GM12875 (cell line): ENCODE measurements at regions not wholly inside any gene's neighbourhood (a gene's known extent, or its start where the extent isn't known, plus 50 kb on each side); places are given as distances from the start of the nearest gene placed in this dataset.

ENCODE experiments used
- H3K4me3 ChIP-seq: one replicate; pipeline ENCODE4 v1.5.1; 2011; ENCODE audit warnings: low read depth, low read length, control low read depth
- CTCF ChIP-seq: IDR thresholded peaks from 2 replicates; pipeline ENCODE4 v1.5.1; 2011; ENCODE audit warnings: low read depth, mild to moderate bottlenecking, control low read depth, inconsistent platforms, low read length, moderate library complexity, borderline replicate concordance; ENCODE audit not compliant: insufficient read depth

DNA sequence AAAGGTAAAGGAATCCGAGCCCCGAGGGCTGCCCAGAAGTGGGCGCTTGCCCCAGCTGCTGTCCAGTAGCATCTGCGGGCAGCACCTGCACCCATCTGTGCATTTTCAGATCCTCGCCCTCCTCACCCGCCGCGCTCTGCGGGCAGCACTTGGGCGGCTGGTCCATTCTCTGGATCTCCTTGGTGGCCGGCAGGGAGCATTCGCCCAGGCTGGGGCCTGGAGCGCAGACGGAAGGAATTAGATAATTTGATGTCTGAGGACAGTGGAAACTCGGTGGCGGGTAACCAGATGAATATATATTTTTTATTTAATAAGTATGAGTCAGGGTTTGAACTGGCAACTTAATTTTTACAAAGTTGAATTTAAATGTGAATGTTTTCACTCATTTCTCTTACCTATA, 88.5 kb downstream of the NPIPB11 start:
- no peak for TF ChIP-seq CTCF
- no peak overlapping the region for H3K4me3 ChIP-seq

DNA sequence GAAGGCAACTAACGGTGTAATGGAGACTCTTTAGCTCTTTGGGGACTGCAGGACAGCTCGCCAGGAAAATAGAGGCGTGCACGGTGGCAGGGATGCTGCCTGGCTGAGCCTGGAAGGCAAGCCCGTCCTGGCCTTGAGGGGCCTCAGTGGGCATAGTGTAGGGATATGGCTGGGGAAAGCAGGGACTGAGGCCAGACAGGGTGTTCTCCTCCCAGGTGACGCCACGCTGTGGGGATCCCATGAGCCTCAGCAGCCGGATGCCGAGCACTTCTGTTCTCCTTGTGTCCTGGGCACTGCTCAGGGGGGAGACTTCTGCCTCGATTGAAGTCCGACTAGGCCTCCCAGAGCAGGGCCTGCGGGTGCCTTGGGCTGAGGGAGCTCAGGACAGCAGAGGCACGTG, 89.2 kb downstream of the NPIPB11 start:
- H3K4me3 ChIP-seq, result no peak overlapping the region
- no peak for TF ChIP-seq CTCF

DNA sequence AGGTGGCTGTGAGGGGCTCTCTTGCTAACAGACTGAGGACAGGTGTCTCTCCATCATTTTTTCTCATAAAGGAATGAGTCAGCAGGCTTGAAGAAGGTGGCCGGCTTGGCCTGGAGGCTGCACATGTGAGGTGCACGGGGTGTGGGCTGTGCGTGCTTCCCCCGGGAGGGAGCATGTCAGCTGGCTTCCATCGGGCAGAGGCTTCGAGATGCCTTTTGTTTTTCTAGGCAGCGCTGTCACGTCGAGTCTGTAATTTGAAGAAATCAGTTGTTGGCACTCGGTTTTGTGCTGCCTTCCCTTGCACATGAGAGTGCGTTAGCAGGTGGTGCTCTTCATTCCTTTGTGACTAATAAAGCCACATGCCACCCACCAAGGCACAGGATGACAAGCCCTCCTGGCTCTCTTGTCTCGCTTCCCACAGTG, 89.7 kb downstream of the NPIPB11 start:
- no peak overlapping the region for H3K4me3 ChIP-seq
- TF ChIP-seq CTCF, result no peak

DNA sequence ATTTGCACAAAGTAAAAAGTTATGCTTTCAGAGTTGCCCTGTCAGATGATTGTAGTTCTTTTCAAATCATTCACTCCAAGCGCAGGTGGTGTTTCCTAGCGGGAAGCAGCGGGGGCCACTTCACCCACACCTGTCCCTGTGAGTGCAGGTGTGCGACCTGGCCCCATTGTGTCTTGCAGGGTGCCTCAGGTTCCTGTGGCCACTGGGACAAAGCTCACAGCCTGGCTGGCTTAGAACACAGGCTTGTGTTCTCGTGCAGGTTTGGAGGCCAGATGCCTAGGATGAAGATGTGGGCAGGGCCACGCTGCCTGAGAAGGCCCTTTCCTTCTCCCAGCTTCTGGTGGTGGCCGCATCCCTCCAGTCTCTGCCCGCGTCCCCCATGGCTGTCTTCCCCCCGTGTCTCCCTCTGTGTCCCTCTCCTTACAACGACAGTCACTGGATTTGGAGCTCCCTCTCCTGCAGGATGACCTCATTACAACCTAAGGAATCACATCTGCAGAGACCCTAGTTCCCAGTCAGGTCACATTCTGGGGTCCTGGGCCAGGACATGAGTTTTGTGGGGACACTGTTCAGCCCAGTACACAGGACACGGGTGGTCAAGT, 90.5 kb downstream of the NPIPB11 start:
- no peak for TF ChIP-seq CTCF
- H3K4me3 ChIP-seq, result no peak overlapping the region

- H3K4me3 ChIP-seq, result no peak overlapping the region
- TF ChIP-seq CTCF, result no peak
Measured at GRCh38 chr16:29315046-29315445, 91.5 kb downstream of the NPIPB11 start.

DNA sequence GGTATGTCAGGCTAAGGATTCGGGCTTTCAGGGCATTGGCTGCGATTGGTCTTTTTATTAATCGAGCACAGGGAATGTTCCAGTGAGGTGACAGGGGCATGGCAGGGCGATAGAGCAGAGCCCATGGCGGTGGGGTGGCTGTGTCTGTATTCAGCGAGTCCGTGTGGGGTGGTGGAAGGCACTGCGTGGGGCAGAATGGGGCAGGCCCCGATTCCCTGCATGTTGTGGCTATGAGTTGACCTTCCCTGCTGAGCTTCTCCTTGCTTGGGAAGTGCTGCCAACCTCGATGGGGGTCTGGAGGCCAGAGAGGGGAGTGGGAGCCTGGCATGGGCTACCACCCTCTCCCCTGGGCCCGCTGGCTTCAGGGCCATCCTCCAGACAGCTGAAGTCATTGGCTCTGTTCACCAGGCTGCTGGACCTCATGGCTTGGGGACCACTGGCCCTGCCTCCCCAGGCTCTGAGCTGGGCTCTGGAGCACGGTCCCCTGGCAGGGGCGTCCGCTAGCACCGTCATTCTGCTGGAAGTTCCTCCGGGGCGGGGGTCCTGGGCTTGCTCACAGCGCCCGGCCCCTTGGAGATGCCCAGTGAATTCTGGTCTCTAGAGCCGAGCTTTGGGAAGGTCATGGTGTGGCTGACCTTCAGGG, 92.1 kb downstream of the NPIPB11 start:
- no peak overlapping the region for H3K4me3 ChIP-seq

More for the DNA sequence above, 92.1 kb downstream of the NPIPB11 start:
- no peak for TF ChIP-seq CTCF
